ACC112 (cell line): ENCODE measurements at regions not wholly inside any gene's neighbourhood (a gene's known extent, or its start where the extent isn't known, plus 50 kb on each side); places are given as distances from the start of the nearest gene placed in this dataset.

ENCODE experiments used
- H2AFZ ChIP-seq: fragments of 200-600 bp; sonication (generic); one replicate; pipeline ENCODE4 v1.6.0; 2017; ENCODE audit warnings: antibody characterized with exemption, low read length; ENCODE audit not compliant: unreplicated experiment
- H3K27ac ChIP-seq: fragments of 200-600 bp; sonication (generic); 2 replicates; pipeline ENCODE4 v1.5.1; 2014; ENCODE audit warnings: low read depth, mild to moderate bottlenecking, antibody characterized with exemption, low read length, moderate library complexity
- H3K27me3 ChIP-seq: fragments of 200-600 bp; sonication (generic); 2 replicates; pipeline ENCODE4 v1.6.1; 2014; ENCODE audit warnings: mild to moderate bottlenecking, antibody characterized with exemption, low read length, moderate library complexity, mixed read lengths; ENCODE audit not compliant: insufficient read depth
- H3K36me3 ChIP-seq: fragments of 200-600 bp; sonication (generic); 2 replicates; pipeline ENCODE4 v1.6.1; 2016; ENCODE audit warnings: mild to moderate bottlenecking, antibody characterized with exemption, low read length, moderate library complexity, mixed read lengths; ENCODE audit not compliant: insufficient read depth
- H3K4me1 ChIP-seq: fragments of 200-600 bp; sonication (generic); one replicate; pipeline ENCODE4 v1.6.1; 2016; ENCODE audit warnings: low read length, mixed read lengths; ENCODE audit not compliant: insufficient read depth, unreplicated experiment, control insufficient read depth
- H3K4me3 ChIP-seq: fragments of 200-600 bp; sonication (generic); 2 replicates; pipeline ENCODE4 v1.5.1; 2014; ENCODE audit warnings: mild to moderate bottlenecking, low read depth, low read length
- H3K79me2 ChIP-seq: fragments of 200-600 bp; sonication (generic); one replicate; pipeline ENCODE4 v1.6.0; 2016; ENCODE audit warnings: low read length; ENCODE audit not compliant: control insufficient read depth, unreplicated experiment, insufficient read depth

- H3K27ac ChIP-seq: no peak overlapping the region
- H3K36me3 ChIP-seq: no peaks in the 10 kb centered on the region
- no peak overlapping the region for H3K4me3 ChIP-seq
- peaks cover 6% of the 10 kb centered on the region for H3K4me1 ChIP-seq
- H3K79me2 ChIP-seq: no peaks in the 10 kb centered on the region
- no peak overlapping the region for H2AFZ ChIP-seq
- no peaks in the 10 kb centered on the region for H3K27me3 ChIP-seq
Observed at GRCh38 chr1:214228976-214229375, 52.0 kb upstream of the SMYD2 start.

GRCh38 chr1:214229736-214230135 lies 51.2 kb upstream of the SMYD2 start:
- no peaks in the 10 kb centered on the region for H3K4me1 ChIP-seq
- no peak overlapping the region for H3K27ac ChIP-seq
- no peaks in the 10 kb centered on the region for H3K36me3 ChIP-seq
- no peaks in the 10 kb centered on the region for H3K79me2 ChIP-seq
- H2AFZ ChIP-seq: no peak overlapping the region
- H3K27me3 ChIP-seq: no peaks in the 10 kb centered on the region
- no peak overlapping the region for H3K4me3 ChIP-seq
